ENCODE measurements at regions not wholly inside any gene's neighbourhood (a gene's known extent, or its start where the extent isn't known, plus 50 kb on each side); places are given as distances from the start of the nearest gene placed in this dataset.

GRCh38 chr4:167544391-167544790 is 310.1 kb upstream of the SPOCK3 start (continued):
- TF ChIP-seq CTCF (IDR thresholded peaks at IDR 0.05 in 2 of 3, conservative IDR thresholded peaks at IDR 0.05 in 1 of 3; ENCODE audit: control insufficient read depth in 2 of 3, extremely low read depth in 1 of 3, insufficient read depth in 1 of 3, low read depth in 3 of 3, low read length in 3 of 3) (no peak), EGR1 (IDR thresholded peaks at IDR 0.05; ENCODE audit: borderline replicate concordance in 1 of 2, low read depth in 2 of 2, low read length in 2 of 2) (no peak), PAX5 (IDR thresholded peaks at IDR 0.05; ENCODE audit: borderline replicate concordance, low read depth, low read length) (no peak), SUZ12 (IDR thresholded peaks at IDR 0.05; ENCODE audit: unreplicated experiment) (no peak), ZNF622 (IDR thresholded peaks at IDR 0.05) (no peak), CHD2 (IDR thresholded peaks at IDR 0.05; ENCODE audit: borderline replicate concordance, low read depth, low read length) (no peak), SREBF2 (IDR thresholded peaks at IDR 0.05; ENCODE audit: low read length) (no peak), MYC (IDR thresholded peaks at IDR 0.05; ENCODE audit: insufficient read depth, insufficient read length, insufficient replicate concordance, low read length, severe bottlenecking) (no peak)

GRCh38 chr4:167550021-167550420 is 315.7 kb upstream of the SPOCK3 start:
- intact Hi-C loops (cut with micrococcal nuclease; ENCODE audit: unreplicated experiment), result no loop called here
- Histone ChIP-seq H3K9ac (ENCODE audit: control insufficient read depth, insufficient read depth, low read length) (no peak overlapping the region), H3K4me3 (no peak overlapping the region), H3K4me2 (ENCODE audit: control insufficient read depth, insufficient read depth) (no peak overlapping the region), H3K9me3 (replicated peaks; ENCODE audit: control insufficient read depth, insufficient read depth, low read length) (no peaks in the 10 kb centered on the region), H3K27ac (ENCODE audit: control insufficient read depth, insufficient read depth) (no peak overlapping the region), H4K20me1 (ENCODE audit: control insufficient read depth, insufficient read depth) (no peaks in the 10 kb centered on the region), H2AFZ (ENCODE audit: control insufficient read depth, low read depth, low read length) (no peak overlapping the region), H3K4me1 (ENCODE audit: control insufficient read depth, insufficient read depth, low read length) (no peaks in the 10 kb centered on the region), H3K36me3 (ENCODE audit: control insufficient read depth in 2 of 2, insufficient read depth in 2 of 2, low read length in 1 of 2) (no peaks in the 10 kb centered on the region), H3K27me3 (replicated peaks in 1 of 2; ENCODE audit: control insufficient read depth in 2 of 2, insufficient read depth in 2 of 2, low read length in 1 of 2) (no peaks in the 10 kb centered on the region), H3K79me2 (ENCODE audit: control insufficient read depth, insufficient read depth, low read length) (no peaks in the 10 kb centered on the region)
- in situ Hi-C loops (cut with MboI), result no loop called here
- ChIA-PET RAD21 (ENCODE audit: unreplicated experiment) (no interaction called here), CTCF (no interaction called here), POLR2A (no interaction called here), SMC1A (ENCODE audit: uncharacterized antibody, unreplicated experiment) (no interaction called here)
- no TSS peak for BruUV-seq (replicated peaks)
- WGBS (ENCODE audit: insufficient coverage, insufficient replicate concordance, low lambda C conversion rate, missing lambda C conversion rate), result 12% methylated on average over 5 of the region's 5 CpGs
- ATAC-seq, result peak; percentile 56
- no peak for DNase-seq (ENCODE audit: low read depth, low spot score)
- no peak for TF ChIP-seq BHLHE40 (IDR thresholded peaks at IDR 0.05; ENCODE audit: borderline replicate concordance in 1 of 2, low read depth in 2 of 2, low read length in 1 of 2)
- no peak for TF ChIP-seq TARDBP (IDR thresholded peaks at IDR 0.05; ENCODE audit: borderline replicate concordance)
- no peak for TF ChIP-seq TCF12 (IDR thresholded peaks at IDR 0.05; ENCODE audit: low read depth, low read length)
- TF ChIP-seq TCF7 (IDR thresholded peaks at IDR 0.05; ENCODE audit: borderline replicate concordance), result no peak
- no peak for FAIRE-seq

Measured in GM12878 (cell line).